Breast epithelium (tissue), 3 donors: ENCODE measurements at regions not wholly inside any gene's neighbourhood (a gene's known extent, or its start where the extent isn't known, plus 50 kb on each side); places are given as distances from the start of the nearest gene placed in this dataset.

Experiments used
- POLR2A ChIP-seq: fragments of 450-650 bp; IDR thresholded peaks from one replicate; pipeline ENCODE4 v1.6.1; 2016; ENCODE audit warnings: antibody characterized with exemption, mild to moderate bottlenecking, moderate library complexity
- POLR2AphosphoS5 ChIP-seq, 3 donors: sonication (generic); formaldehyde crosslinking; IDR thresholded peaks; one replicate each; pipeline ENCODE4 v1.6.1; 2017; ENCODE audit warnings: antibody characterized with exemption in 3 of 3
- TF ChIP-seq, protein P1 (sequence below), 3 donors: fragments of 450-650 bp; IDR thresholded peaks; one replicate each; pipeline ENCODE4 v1.5.1; 2016 to 2017; ENCODE audit warnings: antibody characterized with exemption in 3 of 3, mild to moderate bottlenecking in 3 of 3, moderate library complexity in 3 of 3

DNA sequence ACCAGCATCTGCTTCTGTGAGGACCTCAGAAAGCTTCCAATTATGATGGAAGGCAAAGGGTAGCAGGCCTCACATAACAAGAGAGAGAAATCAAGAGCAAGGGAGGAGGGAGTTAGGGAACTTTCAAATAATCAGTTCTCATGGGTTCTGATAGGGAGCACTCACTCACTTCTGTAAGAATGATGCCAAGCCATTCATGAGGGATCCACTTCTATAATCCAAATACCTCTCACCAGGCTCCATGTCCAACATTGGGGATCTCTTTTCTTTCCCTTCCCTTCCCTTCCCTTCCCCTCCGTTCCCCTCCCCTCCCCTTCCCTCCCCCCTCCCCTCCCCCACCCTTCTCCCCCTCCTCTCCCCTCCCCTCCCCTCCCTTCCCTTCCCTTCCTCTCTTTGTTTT, 884.6 kb upstream of the GHITM start:
- TF ChIP-seq, protein P1, sequence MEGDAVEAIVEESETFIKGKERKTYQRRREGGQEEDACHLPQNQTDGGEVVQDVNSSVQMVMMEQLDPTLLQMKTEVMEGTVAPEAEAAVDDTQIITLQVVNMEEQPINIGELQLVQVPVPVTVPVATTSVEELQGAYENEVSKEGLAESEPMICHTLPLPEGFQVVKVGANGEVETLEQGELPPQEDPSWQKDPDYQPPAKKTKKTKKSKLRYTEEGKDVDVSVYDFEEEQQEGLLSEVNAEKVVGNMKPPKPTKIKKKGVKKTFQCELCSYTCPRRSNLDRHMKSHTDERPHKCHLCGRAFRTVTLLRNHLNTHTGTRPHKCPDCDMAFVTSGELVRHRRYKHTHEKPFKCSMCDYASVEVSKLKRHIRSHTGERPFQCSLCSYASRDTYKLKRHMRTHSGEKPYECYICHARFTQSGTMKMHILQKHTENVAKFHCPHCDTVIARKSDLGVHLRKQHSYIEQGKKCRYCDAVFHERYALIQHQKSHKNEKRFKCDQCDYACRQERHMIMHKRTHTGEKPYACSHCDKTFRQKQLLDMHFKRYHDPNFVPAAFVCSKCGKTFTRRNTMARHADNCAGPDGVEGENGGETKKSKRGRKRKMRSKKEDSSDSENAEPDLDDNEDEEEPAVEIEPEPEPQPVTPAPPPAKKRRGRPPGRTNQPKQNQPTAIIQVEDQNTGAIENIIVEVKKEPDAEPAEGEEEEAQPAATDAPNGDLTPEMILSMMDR (IDR thresholded peaks at IDR 0.05) = no peak
- TF ChIP-seq POLR2AphosphoS5 (IDR thresholded peaks at IDR 0.05) (no peak), POLR2A (no peak)
